Stimulated activated CD4-positive, alpha-beta T cell treated with anti-CD3 and anti-CD28 coated beads, TNF-alpha, amount 100 ng/mL, for 48 hours (primary cell): ENCODE measurements at regions not wholly inside any gene's neighbourhood (a gene's known extent, or its start where the extent isn't known, plus 50 kb on each side); places are given as distances from the start of the nearest gene placed in this dataset.

Experiments
- DNase-seq, 3 donors: peaks; one replicate each; pipeline ENCODE4 v3.0.0-alpha.2; 2020; ENCODE audit warnings: low read depth in 3 of 3

GRCh38 chr1:209427277-209427676, 156.2 kb upstream of the CAMK1G start:
- DNase-seq, result no peak

DNA sequence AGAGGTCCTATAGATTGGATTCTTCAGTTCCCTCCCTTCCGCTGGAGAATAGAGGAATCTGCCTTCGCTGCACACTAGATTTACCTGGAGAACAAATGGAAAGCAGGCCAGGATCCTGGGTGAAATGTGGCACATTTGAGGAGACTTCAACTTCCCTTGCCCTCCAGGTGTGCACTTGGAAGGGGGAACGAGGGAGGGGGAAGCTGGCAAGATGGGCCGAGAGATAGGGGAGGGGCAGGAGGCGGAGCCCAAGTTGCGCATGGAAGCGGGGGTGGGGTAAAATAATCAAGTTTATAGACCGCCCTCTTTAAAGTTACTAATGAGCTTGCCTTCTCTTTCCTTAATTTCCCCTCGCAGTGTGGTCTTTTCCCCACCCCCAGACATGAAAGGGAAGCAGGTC, 155.7 kb upstream of the CAMK1G start:
- no peak for DNase-seq

- no peak for DNase-seq
These were observed 155.1 kb upstream of the CAMK1G start for GRCh38 chr1:209428241-209428921.

DNA sequence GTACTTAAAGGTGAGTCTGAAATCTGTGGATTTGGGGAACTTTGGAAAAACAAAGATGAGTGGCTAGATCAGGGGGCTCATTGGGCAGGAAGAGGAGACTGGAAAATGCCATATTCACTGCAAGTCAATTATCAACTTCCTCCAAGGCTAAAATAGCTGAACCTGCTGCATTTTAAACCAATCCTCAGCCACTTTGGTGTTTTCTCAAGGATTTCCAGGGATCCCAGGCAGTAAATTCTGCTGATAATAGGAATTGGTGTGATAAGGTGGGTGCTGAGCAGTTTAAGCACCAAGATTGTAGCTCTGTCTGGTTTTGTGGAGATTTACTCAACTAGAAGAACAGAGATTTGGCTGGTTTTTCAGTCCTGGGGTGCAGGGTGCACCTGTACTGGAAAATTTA, 153.9 kb upstream of the CAMK1G start:
- DNase-seq, result no peak

- no peak for DNase-seq
These were observed 153.4 kb upstream of the CAMK1G start for GRCh38 chr1:209430107-209430506.

GRCh38 chr1:209430821-209431259, 152.7 kb upstream of the CAMK1G start:
- DNase-seq, result no peak

GRCh38 chr1:209431402-209431801, 152.1 kb upstream of the CAMK1G start:
- DNase-seq, result no peak

GRCh38 chr1:209431813-209432442, 151.6 kb upstream of the CAMK1G start:
- DNase-seq, result no peak

GRCh38 chr1:209432443-209432825, 151.1 kb upstream of the CAMK1G start:
- DNase-seq, result no peak

DNA sequence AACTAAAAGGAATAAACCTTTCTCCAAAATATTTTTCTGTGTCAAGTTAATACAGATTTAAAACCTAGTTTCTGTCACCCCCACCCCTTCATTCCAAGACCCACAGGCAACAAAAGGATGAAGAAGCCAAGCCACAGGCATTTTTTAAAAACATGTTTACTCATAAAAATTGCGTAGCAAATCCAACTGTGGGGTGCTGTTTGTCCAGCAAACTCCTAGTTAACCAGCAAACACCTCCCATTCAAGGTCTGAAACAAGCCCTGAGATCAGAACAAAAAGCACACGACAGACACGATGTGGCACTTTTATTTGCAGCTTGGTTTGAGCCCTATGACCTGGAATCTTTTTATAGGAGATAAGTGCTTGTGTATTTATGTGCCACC, 149.9 kb upstream of the CAMK1G start:
- DNase-seq, result no peak

DNA sequence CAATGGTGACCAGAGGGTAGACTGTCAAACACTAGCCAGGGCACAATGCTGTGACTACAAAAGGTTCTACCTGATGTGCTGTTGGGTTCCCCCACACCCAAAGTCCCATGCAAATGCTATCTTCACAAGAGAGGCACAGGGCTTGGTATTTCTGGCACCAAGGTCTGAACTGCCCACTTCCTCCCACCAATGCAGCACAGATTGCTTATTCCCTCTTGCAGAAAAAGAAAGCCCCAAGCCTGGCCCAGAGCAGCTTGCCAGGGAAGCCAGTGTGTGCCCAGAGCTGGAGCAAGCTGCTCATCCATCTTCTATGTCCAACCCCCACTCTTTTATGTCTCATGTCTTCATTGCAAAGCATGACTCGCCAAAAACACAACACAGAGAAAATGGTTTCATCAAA, 149.4 kb upstream of the CAMK1G start:
- DNase-seq, result no peak

- no peak for DNase-seq
These were observed 148.8 kb upstream of the CAMK1G start for GRCh38 chr1:209434631-209435217.

- DNase-seq, result peak; percentile 9 to 30 (median 19)
These were observed 147.6 kb upstream of the CAMK1G start for GRCh38 chr1:209435654-209436566.

DNA sequence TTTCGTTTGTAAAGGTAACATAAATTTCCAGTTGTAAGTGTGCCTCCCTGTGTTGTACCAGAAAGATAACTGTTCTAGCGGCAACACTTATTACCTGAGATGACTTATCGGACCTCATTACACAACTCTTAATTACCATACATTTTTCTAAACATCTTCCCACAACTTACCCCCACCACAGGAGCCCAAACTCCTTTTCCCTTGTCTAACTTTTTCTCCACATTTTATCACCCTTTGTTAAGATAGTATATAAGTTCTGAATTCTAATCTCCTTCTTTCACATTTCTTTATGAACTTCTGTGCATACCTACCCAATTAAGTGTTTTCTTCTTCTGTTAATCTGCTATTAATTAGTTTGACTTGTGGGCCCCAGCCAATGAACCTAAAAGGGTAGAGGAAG, 143.7 kb upstream of the CAMK1G start:
- no peak for DNase-seq

GRCh38 chr1:209443361-209443931, 140.1 kb upstream of the CAMK1G start:
- DNase-seq, result no peak

DNA sequence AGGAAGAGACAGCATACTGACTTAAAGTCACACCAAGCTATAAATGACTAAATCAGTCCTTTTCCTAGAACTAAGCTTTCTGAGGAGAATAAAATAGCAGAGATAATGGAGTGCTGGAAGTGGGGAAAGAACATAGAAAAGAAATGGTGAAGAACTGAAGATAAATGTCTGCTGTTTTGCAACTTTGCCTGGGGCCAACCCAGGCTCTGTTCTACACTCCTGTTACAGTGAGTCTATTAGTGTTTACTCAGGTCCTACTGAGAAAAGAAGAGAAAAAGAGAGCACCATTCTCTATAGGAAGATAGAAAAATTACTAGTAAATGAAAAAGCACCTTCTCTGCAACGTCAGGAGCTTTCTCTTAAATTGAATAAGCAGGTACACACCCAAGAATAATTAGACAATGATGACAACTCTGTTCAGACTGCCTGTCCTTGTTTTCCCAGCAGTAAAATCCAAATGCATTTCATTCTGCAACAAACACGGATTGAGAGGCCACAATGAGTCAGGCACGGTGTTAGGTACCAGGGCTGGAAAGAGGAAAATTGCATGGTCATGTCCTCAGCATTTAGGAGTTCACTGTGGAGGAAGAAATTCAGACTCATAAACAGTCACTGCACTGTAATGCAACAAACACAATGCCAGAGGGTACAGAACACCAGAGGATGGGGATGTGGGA, 139.4 kb upstream of the CAMK1G start:
- DNase-seq, result no peak

GRCh38 chr1:209444961-209445360, 138.6 kb upstream of the CAMK1G start:
- no peak for DNase-seq

DNA sequence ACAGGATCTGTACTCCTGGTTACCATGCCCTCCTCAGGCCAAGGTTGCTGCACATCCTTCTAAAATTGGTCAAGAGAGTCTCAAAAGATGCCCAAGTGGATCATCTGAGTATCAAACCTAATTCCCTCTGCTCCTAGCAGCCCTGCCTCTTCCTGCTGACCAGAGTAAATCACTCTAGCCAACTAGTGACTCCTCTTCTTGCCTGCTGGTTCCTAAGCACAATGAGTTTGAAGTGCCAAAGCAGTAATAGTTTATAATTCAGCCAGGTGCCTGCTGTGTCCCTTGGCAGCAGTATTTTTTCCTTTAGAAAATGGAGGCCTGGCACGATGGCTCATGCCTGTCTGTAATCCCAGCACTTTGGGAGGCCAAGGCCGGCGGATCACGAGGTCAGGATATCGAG, 137.9 kb upstream of the CAMK1G start:
- DNase-seq, result no peak

- DNase-seq, result no peak
These were observed 137.2 kb upstream of the CAMK1G start for GRCh38 chr1:209446356-209446755.

GRCh38 chr1:209454340-209454994, 129.0 kb upstream of the CAMK1G start:
- DNase-seq, result no peak

GRCh38 chr1:209455145-209455544, 128.4 kb upstream of the CAMK1G start:
- no peak for DNase-seq
